HG03354 (cell line): ENCODE measurements at regions not wholly inside any gene's neighbourhood (a gene's known extent, or its start where the extent isn't known, plus 50 kb on each side); places are given as distances from the start of the nearest gene placed in this dataset.
"Not testable (repeated sequence)": the region's sequence is repeated elsewhere in the genome, so short reads cannot be mapped to it uniquely, and the experiment has no call there.

Source experiments
- ATAC-seq: cut with Tn5 transposase; IDR thresholded peaks from one replicate; pipeline ENCODE4 v1.9.1; 2021; ENCODE audit warnings: mild to moderate bottlenecking; ENCODE audit not compliant: unreplicated experiment, poor library complexity, severe bottlenecking

DNA sequence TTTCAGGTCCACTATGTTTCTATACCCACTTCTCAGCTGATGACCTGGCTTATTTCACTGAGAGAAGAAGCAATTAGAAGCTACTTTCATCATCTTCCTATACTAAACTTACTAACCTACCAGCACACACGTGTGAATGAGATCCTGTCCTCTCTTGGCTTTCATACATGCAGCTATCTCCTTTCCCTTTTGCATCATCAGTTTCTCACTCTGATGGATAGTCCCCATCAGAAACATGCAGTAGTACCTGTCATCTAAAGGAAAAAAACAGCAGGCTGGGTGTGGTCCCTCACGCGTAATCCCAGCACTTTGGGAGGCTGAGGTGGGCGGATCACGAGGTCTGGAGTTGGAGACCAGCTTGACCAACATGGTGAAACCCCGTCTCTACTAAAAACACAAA lies 237.6 kb upstream of the C2CD4B start:
- no peak for ATAC-seq

DNA sequence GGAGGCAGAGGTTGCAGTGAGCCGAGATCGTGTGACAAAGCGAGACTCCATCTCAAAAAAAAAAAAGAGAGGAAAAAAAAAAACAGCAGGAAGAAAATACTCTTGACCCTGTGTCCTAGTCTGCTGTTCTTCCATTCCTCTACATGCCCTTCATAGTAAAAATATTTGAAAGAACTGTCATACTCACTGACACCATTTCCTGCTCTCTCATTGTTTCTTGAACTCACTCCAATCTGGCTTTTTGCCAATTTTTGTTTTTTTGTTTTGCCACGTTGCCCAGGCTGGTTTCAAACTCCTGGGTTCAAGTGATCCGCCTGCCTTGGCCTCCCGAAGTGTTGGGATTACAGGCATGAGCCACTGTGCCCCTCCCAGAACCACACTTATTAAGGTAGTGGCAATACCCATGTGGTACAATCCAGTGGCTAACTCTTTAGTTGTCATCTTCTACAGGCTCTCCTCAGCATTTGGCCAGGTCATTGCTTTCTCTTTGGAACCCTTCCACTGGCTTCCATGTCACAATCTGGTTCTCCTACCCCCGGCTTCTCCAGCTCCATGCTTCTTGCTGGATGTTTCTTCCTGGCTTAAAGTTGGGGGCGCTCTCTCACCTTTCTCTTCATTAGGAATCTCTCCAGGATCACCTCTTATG lies 238.2 kb upstream of the C2CD4B start:
- ATAC-seq: no peak

DNA sequence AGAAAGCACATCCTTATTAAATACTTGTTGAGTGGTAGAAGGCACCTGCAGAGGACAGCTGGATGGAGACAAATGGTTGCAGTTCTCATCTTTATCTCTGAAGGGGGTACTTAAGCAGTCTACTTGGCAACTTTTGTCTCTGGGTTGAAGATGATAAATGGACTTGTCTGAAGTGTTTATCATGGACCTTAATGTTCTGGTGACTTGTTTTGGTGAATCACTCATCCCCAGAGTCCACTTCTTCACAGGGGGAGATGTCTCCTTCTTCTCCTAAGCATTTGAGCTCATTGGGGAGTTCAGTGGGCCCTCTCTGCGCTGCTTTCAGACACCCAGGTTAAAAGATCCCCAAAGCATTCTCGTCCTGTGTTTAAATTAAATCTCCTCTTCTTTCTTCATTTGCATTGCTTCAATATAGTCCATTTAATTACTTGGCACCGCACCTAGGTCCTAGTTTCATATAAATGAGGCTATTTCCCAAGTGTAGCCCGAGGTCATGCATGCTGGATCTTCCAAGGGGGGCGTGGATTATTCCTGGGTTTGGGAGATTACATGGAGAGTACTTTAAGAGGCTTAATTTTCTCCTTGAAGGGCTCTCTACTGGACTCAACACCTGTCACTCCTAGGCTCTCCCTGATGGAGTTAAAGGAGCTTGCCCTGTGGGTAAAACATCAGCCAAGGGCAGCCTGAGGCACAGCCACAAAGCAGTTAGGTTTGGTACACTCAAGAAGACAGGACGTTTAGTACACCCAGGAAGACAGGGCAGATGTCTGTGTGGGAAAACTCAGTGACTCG lies 239.3 kb upstream of the C2CD4B start:
- ATAC-seq: no peak

DNA sequence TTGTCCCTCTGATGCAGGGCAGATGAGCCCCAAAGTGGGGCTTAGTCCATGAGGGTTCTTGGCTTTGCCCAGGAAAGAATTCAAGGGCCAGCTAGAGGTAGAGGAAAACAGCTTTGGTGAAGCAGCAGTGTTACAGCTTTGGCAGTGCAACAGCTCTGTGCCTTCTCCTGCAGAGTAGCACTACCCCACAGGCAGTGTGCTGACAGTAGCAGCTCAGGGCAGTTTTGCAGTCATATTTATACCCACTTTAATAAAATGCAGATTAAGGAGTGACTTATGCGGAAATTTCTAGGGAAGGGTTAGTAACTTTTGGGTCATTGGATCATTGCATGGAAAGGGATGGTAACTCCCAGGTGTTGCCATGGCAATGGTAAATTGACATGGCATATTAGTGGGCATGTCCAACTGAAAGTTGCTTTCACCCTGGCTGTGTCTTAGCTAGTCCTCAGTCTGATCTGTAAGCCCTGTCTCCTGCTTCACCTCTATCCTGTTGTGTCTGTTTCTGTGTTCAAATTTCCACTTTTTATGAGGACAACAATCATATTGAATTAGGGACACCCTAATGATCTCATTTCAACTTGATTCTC lies 241.3 kb upstream of the C2CD4B start:
- no peak for ATAC-seq

DNA sequence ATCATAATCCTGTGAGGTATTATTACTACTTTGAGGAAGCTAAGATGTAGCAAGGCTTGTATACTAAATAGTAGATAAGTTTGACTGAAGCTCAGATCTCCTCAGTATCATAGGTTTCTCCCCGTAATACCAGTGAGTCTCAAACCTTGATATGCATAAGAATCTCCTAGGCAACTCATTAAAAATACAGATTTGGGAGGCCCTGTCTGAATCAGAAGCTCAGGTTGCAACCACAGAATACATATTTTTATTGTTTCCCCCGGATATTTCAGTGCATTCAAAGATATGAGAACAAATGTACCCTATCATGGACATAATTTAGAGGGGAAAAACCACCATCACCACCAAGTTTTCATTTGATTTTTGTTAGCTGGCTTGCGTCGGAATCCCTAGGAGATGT lies 242.1 kb upstream of the C2CD4B start:
- no peak for ATAC-seq

DNA sequence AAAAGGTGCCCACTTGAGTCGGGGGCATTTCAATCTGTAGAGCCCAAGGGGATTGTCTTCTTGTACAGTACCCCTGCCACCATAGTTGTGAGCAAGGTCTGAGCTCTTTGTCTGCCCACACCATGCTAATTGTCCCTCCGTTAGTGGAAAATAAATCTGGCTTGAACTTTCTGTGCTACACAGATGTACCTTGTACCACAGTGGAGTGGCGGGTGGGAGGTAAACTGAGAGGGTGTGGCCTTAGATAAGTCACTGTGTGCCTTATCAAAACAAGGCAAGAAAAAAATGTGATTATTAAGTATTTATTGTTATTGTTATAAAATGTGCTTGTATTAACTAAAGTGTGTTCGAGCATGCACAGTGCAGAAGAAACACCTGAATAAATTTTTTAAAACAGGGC lies 242.9 kb upstream of the C2CD4B start:
- ATAC-seq: no peak

DNA sequence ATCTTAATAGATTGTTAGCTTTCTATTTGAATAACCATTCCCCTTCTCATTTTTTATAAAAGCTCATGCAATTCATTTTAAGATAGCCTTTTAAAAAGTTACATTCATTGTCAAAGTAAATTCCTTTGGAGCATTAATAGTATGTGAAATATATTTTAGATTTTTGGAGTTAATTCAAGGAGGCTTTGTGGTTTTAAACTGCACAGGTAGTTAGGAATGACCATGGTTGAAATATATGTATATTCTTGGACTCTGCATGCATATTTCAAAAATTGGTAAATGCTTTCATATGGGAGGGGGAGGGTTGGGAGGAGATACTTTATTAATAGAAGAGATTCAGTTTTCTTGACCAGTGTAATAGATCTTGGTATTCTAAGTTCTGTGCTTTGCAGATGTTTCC lies 244.4 kb upstream of the C2CD4B start:
- ATAC-seq: no peak

DNA sequence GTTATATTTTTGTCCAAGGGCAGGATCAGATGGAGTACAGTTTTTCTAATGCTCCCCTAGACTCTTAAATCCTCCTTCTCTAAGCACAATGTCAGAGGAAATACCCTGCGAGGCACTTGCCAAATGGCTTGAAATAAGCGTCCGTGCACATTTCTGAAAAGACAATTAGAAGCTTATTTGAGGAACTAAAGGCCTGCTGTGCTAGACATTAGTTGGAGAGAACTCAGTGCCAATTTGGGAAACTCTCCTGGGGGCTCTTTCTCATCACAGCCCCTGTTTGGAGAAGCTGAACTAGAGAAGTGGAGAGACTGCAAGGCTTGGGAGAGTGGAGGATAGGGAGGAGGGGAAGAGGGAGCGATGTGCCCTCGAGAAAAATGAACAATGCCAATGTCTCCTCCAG lies 247.6 kb upstream of the C2CD4B start:
- ATAC-seq: no peak

DNA sequence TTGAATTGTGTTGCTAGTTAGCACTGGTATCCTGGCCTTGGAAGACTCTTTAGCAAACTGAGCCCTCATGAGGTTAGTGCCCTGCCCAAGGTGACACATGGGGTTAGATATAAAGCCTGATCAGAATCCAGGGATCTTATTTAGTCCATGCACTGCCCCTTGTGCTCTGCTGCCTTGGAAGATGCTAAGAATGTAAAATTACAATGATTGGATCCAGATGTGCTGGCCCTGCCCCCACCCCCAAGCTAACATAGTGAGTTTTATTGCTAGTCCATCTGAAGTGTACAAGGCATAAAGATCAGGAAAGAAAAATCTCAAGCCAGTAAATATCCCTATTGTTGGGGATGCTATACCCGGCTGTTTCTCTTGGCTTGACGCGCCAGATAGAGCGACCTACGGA lies 248.1 kb upstream of the C2CD4B start:
- ATAC-seq: no peak

DNA sequence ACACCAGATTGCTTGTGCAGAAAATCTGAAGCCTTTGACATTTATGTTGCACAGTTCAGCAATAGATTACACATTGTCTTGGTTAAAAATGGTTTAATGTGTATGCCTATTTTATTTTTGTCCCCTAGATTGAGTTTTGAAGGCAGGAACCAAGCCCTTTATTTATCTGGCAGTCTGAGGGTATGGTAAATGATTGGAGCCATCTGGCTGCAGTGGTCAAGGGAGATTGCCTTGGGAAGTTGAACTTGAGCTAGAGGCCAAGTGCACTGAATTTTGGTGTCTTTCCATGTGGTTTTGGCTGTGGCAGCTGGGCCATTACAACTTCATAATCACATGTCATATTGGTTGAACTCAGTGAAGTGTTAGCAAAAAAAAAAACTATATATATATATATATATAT lies 248.7 kb upstream of the C2CD4B start:
- ATAC-seq: no peak

DNA sequence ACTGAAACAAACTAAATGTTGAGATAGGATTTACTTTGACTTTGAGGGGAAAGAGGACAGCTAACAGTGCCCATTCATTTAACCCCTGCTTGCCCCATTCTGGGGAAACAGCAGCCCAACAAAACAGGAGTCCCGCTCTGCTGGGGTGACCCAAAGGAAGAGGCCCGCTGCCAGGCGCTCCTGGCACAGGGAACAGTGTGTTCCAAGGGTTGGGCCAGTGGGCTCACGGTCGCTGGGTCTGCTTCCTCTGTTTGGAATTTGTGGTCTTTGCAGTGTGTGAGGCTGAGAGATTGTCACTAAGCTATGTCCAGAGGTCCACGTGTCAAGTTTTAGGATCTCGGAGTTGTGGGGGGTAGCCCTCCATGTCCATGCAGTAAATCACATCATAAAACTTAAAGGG lies 250.4 kb upstream of the C2CD4B start:
- ATAC-seq: no peak

DNA sequence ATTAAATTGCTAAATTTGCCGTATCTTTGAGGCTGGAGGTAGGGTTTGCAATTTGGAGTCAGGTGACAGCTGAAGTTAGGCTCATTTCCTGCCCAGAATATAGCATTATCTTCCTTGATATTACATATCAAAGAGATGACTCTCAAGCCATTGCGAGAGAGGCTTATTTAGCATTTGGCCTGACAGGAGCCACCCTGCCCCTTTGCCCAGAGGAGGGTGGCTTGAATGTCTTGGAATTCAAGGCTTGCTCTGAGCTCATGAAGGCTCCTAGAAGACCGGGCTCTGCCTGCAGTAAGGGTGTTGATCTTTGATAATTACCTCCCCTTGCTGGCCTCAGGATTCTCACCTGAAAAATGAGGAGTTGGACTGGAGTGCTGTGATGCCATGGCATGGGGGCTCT lies 251.4 kb upstream of the C2CD4B start:
- ATAC-seq: no peak

DNA sequence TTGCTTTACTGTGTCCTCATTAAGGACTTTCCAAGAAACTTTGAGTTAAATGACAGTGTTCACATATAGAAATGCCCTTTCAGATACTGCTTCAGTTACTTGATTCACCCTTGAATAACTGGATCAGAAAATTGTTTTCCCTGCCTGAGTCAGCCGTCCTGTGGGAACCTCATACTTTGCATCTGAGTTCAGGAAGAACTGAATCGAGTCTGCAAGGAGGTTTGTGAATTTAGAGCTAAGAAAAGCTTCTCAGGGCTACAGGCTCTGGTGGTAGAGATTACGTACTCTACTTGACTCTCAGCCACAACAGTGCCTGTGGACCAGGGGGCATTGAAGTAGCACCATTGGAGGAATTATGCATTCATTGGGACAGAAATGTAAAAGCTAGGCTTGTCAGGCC lies 252.4 kb upstream of the C2CD4B start:
- no peak for ATAC-seq

DNA sequence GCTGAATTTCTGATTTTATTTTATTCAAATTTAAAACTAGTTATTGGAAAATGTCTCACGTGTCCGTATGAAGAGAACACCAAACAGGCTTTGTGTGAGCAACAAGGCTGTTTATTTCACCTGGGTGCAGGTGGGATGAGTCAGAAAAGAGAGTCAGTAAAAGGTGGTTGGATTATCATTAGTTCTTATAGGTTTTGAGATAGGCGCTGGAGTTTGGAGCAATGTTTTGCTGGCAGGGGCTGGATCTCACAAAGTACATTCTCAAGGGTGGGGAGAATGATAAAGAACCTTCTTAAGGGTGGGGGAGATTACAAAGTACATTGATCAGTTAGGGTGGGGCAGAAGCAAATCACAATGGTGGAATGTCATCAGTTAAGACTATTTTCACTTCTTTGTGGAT lies 253.4 kb upstream of the C2CD4B start:
- not testable (repeated sequence) for ATAC-seq

DNA sequence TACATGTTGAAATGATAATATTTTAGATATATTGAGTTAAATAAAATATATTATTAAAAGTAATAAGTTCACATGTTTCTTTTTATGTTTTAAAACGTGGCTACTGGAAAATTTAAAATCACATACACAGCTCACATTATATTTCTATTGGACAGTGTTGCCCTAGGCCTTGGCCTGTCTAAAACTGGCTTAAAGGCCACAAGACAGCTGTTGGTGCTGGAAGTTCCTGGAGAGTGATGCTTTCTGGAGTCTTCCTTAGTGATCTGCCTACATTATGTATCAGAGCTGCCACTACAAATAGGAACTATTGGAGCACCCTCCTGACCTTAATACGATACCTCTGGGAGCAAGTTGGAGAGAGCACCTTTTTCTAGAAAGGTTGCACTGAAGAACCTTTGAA lies 254.1 kb upstream of the C2CD4B start:
- ATAC-seq: no peak

DNA sequence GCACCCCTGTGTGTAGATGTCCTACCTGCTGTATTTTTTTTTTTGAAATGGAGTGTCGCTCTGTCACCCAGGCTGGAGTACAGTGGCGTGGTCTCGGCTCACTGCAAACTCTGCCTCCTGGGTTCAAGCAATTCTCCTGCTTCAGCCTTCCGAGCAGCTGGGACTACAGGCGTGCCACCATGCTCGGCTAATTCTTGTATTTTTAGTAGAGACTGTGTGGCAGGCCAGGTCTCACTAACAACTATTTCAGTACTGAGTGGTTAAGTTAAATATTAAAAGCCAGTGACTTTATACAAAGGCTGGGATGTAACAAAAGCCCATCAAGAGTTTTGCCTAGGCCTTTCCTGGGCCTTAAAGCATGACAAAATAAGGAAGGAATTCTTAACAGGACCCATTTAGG lies 255.3 kb upstream of the C2CD4B start:
- not testable (repeated sequence) for ATAC-seq

DNA sequence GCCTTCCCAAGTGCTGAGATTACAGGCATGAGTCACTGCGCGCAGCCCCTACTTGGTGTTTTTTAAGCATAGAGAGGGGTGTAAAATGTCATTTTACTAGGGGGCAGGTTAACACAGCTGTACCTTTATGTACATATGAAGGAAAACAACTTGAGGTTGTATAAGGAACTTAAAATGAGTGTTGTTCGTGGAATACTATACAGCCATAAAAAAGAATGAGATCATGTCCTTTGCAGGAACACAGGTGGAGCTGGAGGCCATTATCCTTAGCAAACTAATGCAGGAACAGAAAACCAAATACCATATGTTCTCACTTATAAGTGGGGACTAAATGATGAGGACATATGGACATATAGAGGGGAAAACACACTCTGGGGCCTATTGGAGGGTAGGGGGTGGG lies 256.2 kb upstream of the C2CD4B start:
- ATAC-seq: no peak

DNA sequence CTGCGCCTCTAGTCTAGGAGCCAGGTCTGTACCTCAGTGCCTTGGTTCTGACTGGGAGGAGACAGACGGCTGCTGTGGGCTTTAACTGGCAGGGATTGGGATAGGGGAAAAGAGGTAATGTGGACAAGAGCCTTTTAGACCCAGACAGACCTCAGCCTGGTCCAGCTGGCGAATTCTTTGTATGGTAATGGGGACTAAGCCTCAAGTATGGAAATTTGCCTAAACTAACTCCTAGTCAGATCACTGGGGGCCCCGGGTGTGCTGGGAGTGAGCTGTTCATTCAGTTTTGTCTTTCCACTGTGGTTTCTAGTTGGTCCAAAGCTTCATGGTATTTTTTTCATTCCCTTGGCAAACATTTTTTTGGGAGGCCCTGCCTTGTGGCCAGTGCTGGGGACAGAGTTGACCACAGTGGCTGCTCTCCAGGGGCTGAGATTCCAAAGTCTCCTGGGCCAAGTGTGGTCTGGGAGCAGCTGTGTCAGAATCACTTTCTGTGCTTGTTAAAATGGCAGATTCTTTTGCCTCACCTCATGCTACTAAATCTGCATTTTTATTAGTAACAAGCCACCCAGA lies 261.4 kb upstream of the C2CD4B start:
- ATAC-seq: no peak

DNA sequence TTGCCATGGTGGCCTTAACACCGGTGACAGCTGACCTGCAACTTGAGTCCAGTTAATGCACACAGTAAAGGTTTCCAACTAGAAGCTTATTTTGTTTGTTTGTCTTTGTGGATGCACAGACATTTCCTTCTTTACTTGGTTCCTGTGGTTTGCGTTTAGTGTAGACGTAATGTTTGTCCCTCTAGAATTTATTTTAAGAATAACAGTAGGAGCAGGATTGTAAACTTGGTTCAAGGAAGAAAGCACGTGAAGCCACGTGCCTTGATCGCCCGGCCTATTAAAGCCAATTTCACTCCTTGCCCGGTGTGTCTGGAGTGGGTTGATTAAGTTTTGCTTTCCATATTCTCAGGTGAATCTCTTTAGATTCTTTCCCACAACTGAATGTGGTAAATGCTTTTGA lies 263.2 kb upstream of the C2CD4B start:
- ATAC-seq: no peak

DNA sequence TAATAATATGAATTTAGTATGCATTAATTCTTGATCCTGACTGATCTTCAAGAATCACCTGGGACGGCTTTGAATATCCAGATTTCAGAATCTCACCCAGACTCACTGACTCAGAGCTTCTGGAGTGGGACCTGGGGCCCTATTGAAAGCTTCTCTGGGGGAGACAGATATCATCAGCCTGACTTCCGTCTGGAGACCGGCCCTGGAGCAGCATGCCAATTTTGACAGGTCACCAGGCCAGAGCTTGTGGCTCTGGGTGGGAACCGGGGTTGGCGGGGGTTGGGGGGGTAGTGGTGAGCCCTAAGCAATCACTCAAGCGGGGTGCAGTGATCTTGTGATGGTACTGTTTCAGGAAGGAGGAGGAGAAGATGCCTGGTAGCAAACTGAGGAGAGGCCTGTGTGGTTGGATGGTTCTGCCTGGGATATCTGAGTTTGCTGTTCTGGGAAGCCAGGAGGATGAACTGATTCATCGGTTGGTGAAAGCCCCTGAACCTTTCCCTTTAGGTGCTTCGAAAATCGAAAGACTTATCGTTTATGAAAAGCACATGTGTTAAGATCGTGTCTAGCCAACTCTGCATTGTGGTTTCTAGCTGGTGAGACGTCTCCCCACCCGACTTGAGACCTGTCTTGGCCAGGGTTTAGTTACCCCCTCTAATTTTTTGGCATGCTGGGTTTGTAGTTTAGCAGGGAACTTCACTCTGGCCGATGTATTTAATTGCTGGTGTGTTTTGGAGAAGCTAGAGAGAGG lies 263.9 kb upstream of the C2CD4B start:
- no peak for ATAC-seq
